GM23338 (cell line): ENCODE measurements at regions not wholly inside any gene's neighbourhood (a gene's known extent, or its start where the extent isn't known, plus 50 kb on each side); places are given as distances from the start of the nearest gene placed in this dataset.

Experiments used
- CTCF ChIP-seq, 2 experiments: fragments of 200-600 bp in 1 of 2; sonication (generic) in 1 of 2; conservative IDR thresholded peaks; 2 replicates each; pipeline versions ENCODE4 v1.5.1 to v1.6.1; 2016 to 2017; ENCODE audit warnings: antibody characterized with exemption in 2 of 2, low read depth in 2 of 2, mild to moderate bottlenecking in 2 of 2, moderate library complexity in 1 of 2
- EZH2 ChIP-seq: fragments of 200-600 bp; sonication (generic); IDR thresholded peaks from one replicate; pipeline ENCODE4 v1.8.0; 2017; ENCODE audit warnings: antibody characterized with exemption, mild to moderate bottlenecking, low read depth; ENCODE audit not compliant: unreplicated experiment
- NANOG ChIP-seq: IDR thresholded peaks from 2 replicates; pipeline ENCODE4 v1.6.1; 2016; ENCODE audit warnings: antibody characterized with exemption, borderline replicate concordance
- REST ChIP-seq: IDR thresholded peaks from one replicate; pipeline ENCODE4 v1.6.1; 2018; ENCODE audit warnings: antibody characterized with exemption; ENCODE audit not compliant: unreplicated experiment
- ZNF462 ChIP-seq: fragments of 250-450 bp; sonication (Bioruptor Pico); IDR thresholded peaks from 2 replicates; pipeline ENCODE4 v1.5.0; 2020; ENCODE audit warnings: mild to moderate bottlenecking, moderate library complexity

GRCh38 chr12:112710414-112710813 lies 81.1 kb upstream of the RPH3A start:
- TF ChIP-seq CTCF (conservative IDR thresholded peaks at IDR 0.05; ENCODE audit: low read depth in 2 of 2): no peak
- no peak for TF ChIP-seq EZH2
- no peak for TF ChIP-seq REST
- TF ChIP-seq NANOG: no peak
- no peak for TF ChIP-seq ZNF462 (CRISPR knock-in tag)
